Parathyroid adenoma (tissue), 2 donors: ENCODE measurements at regions not wholly inside any gene's neighbourhood (a gene's known extent, or its start where the extent isn't known, plus 50 kb on each side); places are given as distances from the start of the nearest gene placed in this dataset.
"Not testable (repeated sequence)": the region's sequence is repeated elsewhere in the genome, so short reads cannot be mapped to it uniquely, and the experiment has no call there.

Source experiments
- H2AFZ ChIP-seq: fragments of 300-600 bp; sonication (generic); one replicate; pipeline ENCODE4 v1.7.0; 2017; ENCODE audit warnings: antibody characterized with exemption, mild to moderate bottlenecking
- H3K27ac ChIP-seq: fragments of 300-600 bp; sonication (generic); one replicate; pipeline ENCODE4 v1.7.0; 2017
- H3K27me3 ChIP-seq: fragments of 300-600 bp; sonication (generic); one replicate; pipeline ENCODE4 v1.7.0; 2017; ENCODE audit warnings: low read length; ENCODE audit not compliant: control insufficient read depth, insufficient read depth
- H3K36me3 ChIP-seq: fragments of 300-600 bp; sonication (generic); one replicate; pipeline ENCODE4 v1.7.0; 2017; ENCODE audit warnings: low read length; ENCODE audit not compliant: control insufficient read depth, insufficient read depth
- H3K4me1 ChIP-seq: fragments of 300-600 bp; sonication (generic); one replicate; pipeline ENCODE4 v1.7.0; 2017; ENCODE audit warnings: control low read depth
- H3K4me2 ChIP-seq: fragments of 300-600 bp; sonication (generic); one replicate; pipeline ENCODE4 v1.7.0; 2017; ENCODE audit warnings: low read length
- H3K4me3 ChIP-seq: fragments of 300-600 bp; sonication (generic); one replicate; pipeline ENCODE4 v1.7.0; 2017; ENCODE audit warnings: low read depth, low read length
- H3K79me2 ChIP-seq: fragments of 300-600 bp; sonication (generic); one replicate; pipeline ENCODE4 v1.7.0; 2017; ENCODE audit warnings: control low read depth
- H3K9ac ChIP-seq: fragments of 300-600 bp; sonication (generic); one replicate; pipeline ENCODE4 v1.7.0; 2017; ENCODE audit warnings: mild to moderate bottlenecking
- H3K9me3 ChIP-seq: fragments of 300-600 bp; sonication (generic); one replicate; pipeline ENCODE4 v1.7.0; 2017; ENCODE audit warnings: low read length; ENCODE audit not compliant: control insufficient read depth
- TF ChIP-seq, protein P1 (sequence below): fragments of 300-600 bp; sonication (generic); IDR thresholded peaks from one replicate; pipeline ENCODE4 v1.7.0; 2017; ENCODE audit warnings: antibody characterized with exemption, mild to moderate bottlenecking
- donor health status: primary hyperparathyroidism.

DNA sequence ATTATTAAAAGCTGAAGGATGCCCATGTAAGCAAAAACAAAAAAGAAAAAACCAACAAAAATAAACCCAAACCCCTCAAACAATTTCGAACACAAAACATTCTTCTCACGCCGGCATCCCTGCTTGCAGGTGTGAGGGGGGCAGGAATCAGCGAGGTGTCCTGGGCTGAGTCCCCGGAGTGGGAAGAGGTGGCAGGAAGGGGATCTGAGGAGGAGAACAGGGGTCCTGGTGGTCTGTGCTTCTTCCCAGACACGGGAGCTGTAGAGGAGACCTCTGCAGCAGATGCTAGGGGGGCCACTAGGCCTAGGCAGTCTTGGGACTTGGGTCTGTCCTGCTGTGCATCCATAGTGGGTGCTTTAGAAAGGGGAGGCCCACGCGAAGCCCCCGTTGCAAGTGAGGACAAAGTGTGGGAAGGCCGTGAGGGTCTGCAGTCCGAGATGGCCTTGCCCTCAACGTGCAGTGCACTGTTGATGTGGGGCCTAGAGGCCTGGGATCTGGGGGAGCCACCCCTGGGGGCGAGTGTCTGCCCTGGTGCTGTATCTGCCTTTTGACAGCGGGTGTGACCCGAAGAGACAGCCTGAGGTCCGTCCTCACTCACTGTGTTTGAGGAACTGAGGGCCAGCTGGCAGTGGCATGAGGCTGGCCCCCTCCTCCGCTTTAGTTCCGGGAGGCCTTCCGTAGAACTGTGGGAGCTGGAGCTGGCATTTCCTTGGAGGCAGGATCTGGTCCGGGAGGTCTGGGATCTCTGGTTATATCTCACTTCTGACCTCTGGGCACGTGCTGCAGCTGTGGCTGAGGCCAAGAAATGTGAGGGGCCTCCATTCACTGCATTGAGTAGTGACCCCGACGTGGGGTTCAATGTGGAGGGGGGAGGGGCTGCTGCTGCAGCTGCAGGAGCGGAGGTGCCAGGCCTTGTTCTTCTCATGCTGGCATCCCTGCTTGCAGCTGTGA, 1371.5 kb downstream of the CDH12 start:
- not testable (repeated sequence) for H3K9me3 ChIP-seq, H3K4me2 ChIP-seq, H3K4me3 ChIP-seq, H2AFZ ChIP-seq, H3K27me3 ChIP-seq, H3K9ac ChIP-seq, H3K4me1 ChIP-seq, H3K27ac ChIP-seq, H3K36me3 ChIP-seq
- H3K79me2 ChIP-seq: peaks cover 11% of the 10 kb centered on the region

DNA sequence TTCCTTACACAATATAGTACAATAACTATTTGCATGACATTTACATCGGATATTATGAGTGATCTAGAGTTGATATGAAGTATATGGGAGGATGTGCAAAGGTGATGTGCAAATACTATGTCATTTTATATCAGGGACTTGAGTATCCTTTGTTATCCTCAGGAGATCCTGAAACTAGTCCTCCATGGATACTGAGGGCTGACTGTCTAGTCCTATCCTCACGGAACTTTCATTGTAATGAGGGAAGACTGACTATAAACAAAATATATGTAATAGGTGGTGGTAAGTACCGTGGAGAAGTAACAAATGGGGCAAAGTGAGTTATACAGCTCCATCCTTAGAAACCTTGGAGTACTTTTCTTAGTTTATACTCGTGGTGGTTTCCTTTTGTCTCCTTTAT, 1373.1 kb downstream of the CDH12 start:
- not testable (repeated sequence) for H3K27ac ChIP-seq, H3K9ac ChIP-seq, H3K27me3 ChIP-seq, H3K36me3 ChIP-seq, H2AFZ ChIP-seq, H3K4me3 ChIP-seq, H3K4me2 ChIP-seq, H3K4me1 ChIP-seq, H3K9me3 ChIP-seq
- H3K79me2 ChIP-seq: peaks cover 11% of the 10 kb centered on the region

DNA sequence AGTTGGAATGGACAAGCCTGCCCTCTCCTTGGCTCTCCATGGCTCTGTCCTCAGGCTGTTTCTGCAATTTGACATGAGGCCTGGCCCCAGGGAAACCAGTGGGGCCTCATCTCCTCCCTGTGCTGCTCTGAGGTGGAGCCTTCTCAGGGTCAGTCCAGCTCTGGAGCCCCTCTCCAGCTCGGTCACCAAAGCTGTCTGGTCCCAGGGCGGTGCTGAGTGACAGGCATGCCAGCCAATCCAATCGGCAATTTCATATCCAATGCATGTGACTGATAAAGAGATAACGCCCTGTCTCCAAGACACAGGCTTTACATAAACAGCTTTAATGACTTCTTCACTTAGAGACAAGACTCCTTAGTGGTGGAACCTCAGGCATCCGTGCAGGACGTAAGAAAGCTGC, 1379.2 kb downstream of the CDH12 start:
- H3K4me1 ChIP-seq, H2AFZ ChIP-seq, H3K27ac ChIP-seq, H3K9me3 ChIP-seq, H3K79me2 ChIP-seq, H3K9ac ChIP-seq, H3K36me3 ChIP-seq, H3K4me2 ChIP-seq, H3K27me3 ChIP-seq, H3K4me3 ChIP-seq: not testable (repeated sequence)

DNA sequence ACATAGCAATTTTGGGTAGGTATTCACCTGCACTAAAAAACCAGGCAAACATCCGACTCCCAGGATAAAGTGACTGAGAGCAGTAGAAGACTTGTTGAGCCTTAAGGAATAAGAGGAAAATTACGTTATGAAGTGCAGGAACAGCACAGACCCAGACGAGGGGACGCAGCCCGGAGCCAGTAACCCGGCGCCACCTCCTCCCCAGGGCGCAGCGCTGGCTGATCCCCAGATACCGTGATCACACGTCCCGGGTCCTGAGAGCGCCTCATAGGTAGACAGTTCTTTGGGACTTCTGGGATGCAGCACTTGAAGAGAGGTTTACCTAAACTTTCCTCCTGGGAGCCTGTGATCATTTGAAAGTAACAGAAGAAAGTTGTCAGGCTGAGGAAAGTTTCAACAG, 1379.7 kb downstream of the CDH12 start:
- not testable (repeated sequence) for H3K4me1 ChIP-seq, H3K9me3 ChIP-seq, H3K27me3 ChIP-seq, H3K4me2 ChIP-seq, H3K79me2 ChIP-seq, H2AFZ ChIP-seq, H3K4me3 ChIP-seq, H3K27ac ChIP-seq, H3K9ac ChIP-seq, H3K36me3 ChIP-seq

DNA sequence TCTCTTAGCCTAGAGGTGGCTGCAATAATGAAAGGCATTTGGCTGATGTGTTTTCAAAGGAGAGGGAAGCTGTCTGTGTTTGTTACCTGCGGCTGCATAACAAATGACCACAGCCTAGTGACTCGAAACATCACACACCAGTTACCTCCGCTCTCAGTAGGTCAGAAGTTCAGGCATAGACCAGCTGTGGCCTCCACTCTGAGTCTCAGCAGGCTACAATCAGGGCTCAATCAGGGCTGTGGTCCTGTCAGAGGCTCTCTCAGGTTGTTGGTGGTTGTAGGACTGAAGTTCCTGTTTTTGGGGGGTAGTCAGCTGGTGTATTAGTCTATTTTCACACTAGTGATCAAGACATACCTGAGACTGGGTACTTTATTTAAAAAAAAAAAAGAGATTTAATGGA, 1381.5 kb downstream of the CDH12 start:
- H3K4me3 ChIP-seq: not testable (repeated sequence)

DNA sequence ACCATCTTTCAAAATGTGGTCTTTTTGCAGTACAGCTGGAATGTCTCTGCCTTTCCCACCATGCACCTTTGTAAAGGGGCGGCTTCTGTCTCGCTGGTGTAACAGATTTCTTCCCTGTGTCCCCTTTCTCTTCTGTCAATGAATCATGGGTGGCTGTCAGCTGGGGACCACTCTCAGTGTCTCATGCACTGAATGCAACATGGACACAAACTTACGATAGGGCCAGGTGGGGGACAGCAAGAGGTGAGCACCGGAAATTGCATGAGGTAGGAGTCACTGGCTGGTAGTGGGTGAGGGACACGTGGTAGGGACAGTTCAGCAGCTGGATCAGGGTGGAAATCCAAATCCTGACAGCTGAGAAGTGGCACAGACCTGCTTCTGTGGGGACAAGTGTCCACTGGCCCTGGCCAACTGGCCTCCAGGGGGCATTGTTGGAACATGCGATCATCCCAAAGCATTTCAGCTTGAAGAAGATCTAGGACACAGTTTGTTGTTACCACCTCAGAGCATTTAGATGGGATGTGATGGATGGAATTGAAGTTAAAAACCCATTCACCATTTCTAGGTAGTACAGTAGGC, 1383.5 kb downstream of the CDH12 start:
- not testable (repeated sequence) for H3K4me1 ChIP-seq, H3K27ac ChIP-seq, H3K4me2 ChIP-seq, H2AFZ ChIP-seq, H3K27me3 ChIP-seq, H3K36me3 ChIP-seq, H3K9ac ChIP-seq, H3K79me2 ChIP-seq, H3K9me3 ChIP-seq, H3K4me3 ChIP-seq
- TF ChIP-seq, protein P1, sequence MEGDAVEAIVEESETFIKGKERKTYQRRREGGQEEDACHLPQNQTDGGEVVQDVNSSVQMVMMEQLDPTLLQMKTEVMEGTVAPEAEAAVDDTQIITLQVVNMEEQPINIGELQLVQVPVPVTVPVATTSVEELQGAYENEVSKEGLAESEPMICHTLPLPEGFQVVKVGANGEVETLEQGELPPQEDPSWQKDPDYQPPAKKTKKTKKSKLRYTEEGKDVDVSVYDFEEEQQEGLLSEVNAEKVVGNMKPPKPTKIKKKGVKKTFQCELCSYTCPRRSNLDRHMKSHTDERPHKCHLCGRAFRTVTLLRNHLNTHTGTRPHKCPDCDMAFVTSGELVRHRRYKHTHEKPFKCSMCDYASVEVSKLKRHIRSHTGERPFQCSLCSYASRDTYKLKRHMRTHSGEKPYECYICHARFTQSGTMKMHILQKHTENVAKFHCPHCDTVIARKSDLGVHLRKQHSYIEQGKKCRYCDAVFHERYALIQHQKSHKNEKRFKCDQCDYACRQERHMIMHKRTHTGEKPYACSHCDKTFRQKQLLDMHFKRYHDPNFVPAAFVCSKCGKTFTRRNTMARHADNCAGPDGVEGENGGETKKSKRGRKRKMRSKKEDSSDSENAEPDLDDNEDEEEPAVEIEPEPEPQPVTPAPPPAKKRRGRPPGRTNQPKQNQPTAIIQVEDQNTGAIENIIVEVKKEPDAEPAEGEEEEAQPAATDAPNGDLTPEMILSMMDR: peak; percentile 15

More for the DNA sequence above, 1381.5 kb downstream of the CDH12 start:
- not testable (repeated sequence) for H2AFZ ChIP-seq, H3K4me2 ChIP-seq, H3K36me3 ChIP-seq, H3K79me2 ChIP-seq, H3K27me3 ChIP-seq, H3K9ac ChIP-seq, H3K9me3 ChIP-seq, H3K4me1 ChIP-seq, H3K27ac ChIP-seq

DNA sequence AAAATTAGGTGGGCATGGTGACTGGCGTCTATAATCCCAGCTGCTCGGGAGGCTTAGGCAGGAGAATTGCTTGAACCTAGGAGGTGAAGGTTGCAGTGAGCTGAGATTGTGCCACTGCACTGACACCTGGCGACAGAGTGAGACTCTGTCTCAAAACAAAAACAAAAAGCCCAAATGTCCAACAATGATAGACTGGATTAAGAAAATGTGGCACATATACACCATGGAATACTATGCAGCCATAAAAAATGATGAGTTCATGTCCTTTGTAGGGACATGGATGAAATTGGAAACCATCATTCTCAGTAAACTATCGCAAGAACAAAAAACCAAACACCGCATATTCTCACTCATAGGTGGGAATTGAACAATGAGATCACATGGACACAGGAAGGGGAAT, 1385.6 kb downstream of the CDH12 start:
- not testable (repeated sequence) for H3K79me2 ChIP-seq, H3K27me3 ChIP-seq, H3K9ac ChIP-seq, H3K36me3 ChIP-seq, H3K27ac ChIP-seq, H3K4me2 ChIP-seq, H2AFZ ChIP-seq, H3K4me3 ChIP-seq, H3K4me1 ChIP-seq, H3K9me3 ChIP-seq

DNA sequence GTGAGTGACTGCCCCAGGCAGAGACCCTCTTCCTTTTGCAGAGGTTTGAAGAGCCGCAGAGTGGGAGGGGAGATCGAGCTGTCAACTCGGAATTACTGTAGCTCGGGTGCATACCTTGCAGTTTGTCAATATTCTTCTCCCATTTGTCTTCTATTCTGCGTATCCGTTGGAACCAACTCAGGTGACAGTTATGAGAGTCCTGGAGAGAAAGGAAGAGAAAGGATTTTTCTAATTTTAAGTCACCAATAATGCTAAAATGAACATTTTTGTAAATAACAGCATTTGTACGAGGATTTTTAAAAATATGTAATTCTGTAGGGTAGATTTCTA, 1393.4 kb downstream of the CDH12 start:
- Histone ChIP-seq H3K4me3 (peak overlapping the region; percentile 58), H2AFZ (peak overlapping the region; percentile 88), H3K9ac (peak overlapping the region; percentile 29)
- not testable (repeated sequence) for H3K4me1 ChIP-seq, H3K4me2 ChIP-seq, H3K27ac ChIP-seq, H3K27me3 ChIP-seq, H3K9me3 ChIP-seq, H3K36me3 ChIP-seq, H3K79me2 ChIP-seq
